GM21381 (cell line): ENCODE measurements at regions not wholly inside any gene's neighbourhood (a gene's known extent, or its start where the extent isn't known, plus 50 kb on each side); places are given as distances from the start of the nearest gene placed in this dataset.
"Not testable (repeated sequence)": the region's sequence is repeated elsewhere in the genome, so short reads cannot be mapped to it uniquely, and the experiment has no call there.

Experiments used
- ATAC-seq: cut with Tn5 transposase; IDR thresholded peaks from one replicate; pipeline ENCODE4 v1.9.1; 2021; ENCODE audit warnings: mild to moderate bottlenecking, moderate library complexity; ENCODE audit not compliant: unreplicated experiment

DNA sequence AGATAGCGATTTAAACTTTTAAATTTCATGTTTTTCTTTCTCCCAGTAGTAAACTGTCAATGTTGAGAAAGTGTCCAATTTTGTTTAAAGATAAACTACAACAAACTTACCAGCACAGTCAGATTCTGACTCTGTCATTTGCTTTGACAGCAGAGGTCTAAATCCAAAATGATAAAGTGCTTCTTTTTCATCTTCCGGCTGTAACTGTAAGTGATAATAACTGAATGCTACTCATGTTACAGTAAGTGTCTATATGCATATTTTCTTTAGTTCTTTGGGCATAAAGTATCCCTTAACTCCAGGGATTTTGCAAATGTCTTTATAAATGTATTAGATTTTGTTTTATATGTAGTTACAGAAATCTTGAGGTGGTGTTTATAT, 610.4 kb downstream of the RFPL4B start:
- no peak for ATAC-seq

DNA sequence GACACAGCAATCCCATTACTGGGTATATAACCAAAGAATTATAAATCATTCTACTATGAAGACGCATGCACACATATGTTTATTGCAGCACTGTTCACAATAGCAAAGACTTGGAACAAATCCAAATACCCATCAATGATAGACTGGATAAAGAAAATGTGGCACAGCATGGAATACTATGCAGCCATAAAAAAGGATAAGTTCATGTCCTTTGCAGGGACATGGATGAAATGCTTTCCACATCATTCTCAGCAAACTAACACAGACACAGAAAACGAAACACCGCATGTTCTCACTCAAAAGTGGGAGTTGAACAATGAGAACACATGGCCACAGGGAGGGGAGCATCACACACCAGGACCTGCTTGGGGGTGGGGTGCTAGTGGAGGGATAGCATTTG, 613.0 kb downstream of the RFPL4B start:
- ATAC-seq = not testable (repeated sequence)

DNA sequence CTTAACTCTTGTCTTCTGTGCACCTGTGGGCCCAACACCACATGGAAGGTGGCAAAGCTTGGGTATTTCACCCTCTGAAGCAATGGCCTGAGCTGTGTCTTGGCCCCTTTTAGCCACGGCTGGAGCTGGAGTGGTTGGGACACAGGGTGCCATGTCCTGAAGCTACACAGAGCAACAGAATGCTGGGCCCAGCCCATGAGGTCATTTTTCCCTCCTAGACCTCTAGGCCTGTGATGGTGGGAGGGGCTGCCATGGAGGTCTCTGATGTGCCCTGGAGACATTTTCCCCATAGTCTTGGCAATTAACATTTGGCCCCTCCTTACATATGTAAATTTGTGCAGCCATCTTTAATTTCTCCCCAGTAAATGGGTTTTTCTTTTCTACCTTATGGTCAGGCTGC, 620.8 kb downstream of the RFPL4B start:
- no peak for ATAC-seq

DNA sequence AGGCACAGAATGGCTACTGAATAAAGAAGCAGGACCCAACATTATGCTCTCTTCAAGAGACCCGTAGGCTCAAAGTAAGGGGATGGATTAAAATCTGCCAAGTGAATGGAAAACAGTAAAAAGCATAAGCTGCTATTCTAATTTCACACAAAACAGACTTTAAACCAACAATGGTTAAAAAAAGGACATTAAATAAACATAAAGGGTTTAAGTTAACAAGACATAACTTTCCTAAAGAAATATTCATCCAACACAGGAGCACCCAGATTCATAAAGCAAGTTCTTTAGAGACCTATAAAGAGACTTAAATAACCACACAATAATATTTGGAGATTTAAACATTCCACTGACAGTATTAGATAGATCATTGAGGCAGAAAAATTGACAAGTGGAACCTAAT, 624.5 kb downstream of the RFPL4B start:
- ATAC-seq = no peak

DNA sequence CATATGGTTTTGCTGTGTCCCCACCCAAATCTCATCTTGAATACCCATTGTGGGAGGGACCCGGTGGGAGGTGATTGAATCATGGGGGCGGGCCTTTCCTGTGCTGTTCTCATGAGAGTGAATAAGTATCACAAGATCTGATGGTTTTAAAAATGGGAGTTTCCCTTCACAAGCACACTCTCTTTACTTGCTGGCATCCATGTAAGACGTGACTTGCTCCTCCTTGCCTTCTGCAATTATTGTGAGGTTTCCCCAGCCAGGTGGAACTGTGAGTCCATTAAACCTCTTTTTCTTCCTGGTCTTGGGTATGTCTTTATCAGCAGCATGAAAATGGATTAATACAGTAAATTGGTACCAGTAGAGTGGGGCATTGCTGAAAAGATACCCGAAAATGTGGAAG, 627.8 kb downstream of the RFPL4B start:
- ATAC-seq = not testable (repeated sequence)

DNA sequence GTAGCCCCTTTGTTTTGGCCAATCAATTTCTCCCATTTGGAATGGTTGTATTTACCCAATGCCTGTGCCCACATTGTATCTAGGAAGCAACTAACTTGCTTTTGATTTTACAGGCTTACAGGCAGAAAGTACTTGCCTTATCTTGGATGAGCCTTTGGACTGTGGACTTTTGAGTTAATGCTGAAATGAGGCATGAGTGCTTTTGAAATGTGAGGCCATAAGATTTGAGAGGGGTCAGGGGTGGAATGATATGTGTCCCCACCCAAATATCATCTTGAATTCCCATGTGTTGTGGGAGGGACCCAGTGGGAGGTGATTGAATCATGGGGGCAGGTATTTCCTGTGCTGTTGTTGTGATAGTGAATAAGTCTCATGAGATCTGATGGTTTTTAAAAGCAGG, 629.4 kb downstream of the RFPL4B start:
- not testable (repeated sequence) for ATAC-seq

DNA sequence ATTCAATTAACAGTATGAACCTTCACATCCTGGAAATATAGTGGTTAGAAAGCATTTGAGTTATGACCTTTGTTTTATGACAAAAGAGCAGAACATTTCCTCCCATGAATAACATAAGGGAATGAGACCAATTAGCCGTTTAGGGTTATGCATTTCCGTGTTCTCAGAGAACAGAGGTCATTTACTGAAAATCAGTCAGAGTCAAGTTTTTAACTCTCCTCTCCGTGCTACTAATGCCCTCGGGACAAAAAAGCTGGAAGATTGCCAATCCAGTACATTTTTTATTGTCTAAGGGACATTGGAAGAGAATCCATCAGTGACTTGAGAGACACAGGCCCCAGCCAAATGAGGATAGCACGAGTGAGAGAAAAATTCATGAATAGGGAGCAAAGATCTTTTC, 632.7 kb downstream of the RFPL4B start:
- ATAC-seq = no peak

DNA sequence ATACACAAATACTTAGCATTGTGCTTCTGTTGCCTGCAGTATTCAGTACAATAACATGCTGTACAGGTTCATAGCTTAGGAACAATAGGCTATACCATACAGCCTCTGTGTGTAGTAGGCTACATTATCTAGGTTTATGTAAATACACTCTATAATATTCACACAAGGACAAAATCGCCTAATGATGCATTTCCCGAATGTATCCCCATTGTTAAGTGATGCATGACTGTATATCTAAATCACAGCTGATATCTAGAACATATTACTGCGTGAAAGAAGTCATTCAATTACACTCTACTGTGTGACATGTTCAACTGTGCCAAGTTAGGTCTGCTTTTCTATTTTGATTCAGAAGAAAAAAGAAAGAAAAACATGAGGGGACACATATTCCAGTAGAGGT, 633.5 kb downstream of the RFPL4B start:
- no peak for ATAC-seq

DNA sequence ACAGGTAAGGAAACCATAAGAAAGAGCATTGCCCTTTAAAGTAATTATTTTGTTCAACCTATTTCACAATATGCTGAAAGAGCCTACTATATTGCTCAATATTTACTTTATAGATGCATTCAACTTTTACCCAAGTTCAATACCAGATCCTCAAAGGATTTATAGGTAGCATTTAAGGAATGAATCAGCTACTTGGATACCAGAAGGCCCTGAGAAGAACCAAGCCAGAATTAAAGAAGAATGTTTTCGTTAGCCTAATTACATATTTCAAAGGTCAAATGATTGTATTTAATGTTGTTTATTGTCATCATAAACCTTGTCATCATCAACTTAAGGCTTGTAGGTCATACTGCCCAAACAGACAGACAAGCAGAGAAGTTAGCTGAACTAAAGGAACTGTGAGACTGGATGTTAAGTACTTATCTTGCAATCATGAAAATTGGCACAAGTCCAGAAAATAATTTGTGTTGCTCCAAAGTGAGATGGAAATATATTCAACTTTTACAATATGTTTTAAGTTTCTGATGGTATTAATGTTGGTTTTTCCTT, 636.7 kb downstream of the RFPL4B start:
- no peak for ATAC-seq

DNA sequence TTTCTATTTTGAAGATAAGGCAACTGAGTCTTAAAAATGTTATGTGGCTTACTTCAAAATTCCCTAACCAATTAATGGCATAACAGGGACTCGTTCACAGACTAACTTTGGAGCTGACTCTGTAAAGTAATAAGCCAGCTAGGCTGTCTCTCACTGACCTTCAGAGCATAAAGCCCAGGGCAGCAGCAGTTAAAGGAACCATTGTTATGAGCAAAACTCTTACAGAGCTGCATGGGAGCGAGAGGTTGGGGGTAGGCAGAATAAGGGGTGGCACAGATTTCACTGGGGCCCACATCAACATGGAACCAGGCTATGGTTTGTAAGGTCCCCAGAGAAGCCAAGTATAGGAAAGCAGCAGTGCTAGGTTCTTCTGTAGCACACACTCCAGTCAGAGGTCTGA, 637.8 kb downstream of the RFPL4B start:
- ATAC-seq = no peak

DNA sequence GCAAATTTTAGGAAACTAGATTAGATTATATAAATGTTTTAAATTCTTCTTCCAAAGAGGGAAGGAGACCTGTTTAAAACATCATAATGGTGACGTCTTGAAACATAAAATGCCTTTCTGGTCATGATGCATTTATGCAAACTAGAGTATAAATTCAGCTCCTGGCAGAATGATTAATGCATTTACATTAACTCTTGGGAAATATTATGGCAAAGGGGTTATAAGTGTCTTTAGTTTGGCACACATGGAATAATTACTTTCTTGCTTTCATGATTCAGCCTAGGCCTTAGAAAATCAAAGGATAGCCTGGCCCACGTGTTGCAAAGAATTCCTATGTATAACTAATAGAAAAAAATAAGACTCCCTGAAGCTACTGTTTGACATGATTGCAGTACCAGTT, 639.2 kb downstream of the RFPL4B start:
- ATAC-seq = no peak

DNA sequence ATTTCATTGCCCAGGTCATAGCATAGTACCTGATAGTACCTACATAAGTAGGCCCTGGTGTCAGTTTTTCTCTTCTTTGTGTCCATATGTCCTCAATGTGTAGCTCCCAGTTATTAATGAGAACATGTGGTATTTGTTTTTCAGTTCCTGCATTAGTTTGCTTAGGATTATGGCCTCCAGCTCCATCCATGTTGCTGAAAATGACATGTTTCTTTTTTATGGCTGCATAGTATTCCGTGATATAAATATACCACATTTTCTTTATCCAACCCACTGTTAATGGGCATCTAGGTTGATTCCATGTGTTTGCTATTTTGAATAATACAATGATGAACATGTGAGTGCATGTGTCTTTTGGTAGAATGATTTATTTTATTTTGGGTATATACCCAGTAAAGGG, 641.6 kb downstream of the RFPL4B start:
- ATAC-seq = no peak

DNA sequence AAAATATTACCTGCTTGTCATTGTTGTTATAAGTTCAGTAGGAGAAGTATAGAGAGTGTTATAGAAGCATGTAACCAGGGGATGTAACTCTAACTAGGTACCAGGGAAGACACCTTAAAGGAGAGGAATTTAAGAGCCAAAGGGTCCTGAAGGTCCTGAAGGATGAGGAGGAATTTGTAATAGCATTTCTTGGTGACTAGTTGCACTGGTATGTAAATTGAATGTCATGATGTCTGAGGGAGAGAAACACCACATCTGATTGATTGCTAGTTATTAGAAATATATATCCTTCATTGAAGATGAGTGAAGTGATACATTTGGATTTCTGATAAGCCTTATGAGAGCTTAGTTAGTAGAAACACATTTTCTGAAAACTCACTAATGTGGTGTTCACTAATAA, 643.8 kb downstream of the RFPL4B start:
- ATAC-seq = no peak

DNA sequence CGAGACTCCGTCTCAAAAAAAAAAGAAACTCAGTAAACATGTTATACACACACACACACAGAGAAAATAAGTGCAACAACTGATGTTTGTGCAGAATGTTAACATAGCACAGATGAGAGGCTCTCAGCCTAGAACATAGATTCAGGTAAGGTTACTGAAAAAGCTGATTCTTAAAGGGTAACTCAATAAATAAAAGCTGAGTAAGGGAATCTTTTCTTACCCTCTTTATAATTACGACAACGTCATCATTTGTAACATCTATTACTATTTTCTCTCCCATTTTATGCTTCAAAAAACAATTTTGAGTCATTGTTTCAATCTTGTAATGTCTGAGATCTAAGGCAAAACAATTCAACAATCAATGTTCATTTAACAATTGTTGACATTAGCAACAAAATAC, 644.8 kb downstream of the RFPL4B start:
- ATAC-seq = no peak

DNA sequence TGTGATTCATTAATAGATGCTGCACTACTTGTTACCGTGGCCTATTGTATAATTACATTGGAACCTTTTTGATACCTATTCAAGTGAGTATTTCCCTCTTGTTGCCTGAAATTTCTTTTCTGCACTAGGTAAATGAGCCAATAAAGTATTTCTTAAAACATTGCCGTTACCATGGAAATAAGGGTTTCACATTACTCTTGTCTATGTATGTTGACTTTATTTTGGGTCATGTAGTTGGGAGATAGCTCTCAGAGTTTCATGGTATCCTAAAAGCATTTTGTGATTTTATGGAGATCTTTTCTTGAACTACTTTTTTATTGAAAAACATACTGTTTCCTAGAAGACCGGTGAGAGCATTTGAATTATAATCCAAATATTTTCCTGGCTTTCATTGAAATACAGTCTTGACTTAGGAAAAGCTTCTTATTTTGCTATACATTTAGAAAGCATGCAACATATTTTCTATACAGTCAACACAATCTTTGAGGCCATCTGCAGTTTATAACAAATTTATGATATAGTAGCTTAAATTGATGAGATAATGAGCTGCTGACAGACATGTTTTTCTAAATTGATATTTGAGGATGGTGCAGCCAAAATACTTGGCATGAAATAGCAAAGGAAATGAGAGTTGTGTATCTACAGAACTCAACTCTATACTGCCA, 650.4 kb downstream of the RFPL4B start:
- no peak for ATAC-seq

DNA sequence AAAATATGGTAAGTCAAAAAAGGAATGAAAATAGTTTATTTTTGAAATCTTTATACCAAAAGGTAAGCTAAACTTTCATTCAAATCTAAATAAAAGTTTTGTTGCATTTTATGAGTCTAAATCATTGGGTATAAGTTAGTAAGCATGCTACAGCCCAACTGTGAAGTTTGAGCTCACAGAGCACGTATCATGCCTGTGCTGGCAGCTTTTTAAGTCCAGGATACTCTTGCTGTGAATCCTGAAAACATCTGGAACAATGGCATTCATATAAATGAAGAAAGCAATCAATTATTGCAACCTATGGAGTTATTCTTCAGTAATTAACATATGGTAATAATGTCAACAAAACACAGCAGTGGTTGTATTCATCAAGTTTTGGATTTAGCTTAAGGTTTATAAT, 656.9 kb downstream of the RFPL4B start:
- ATAC-seq = no peak

DNA sequence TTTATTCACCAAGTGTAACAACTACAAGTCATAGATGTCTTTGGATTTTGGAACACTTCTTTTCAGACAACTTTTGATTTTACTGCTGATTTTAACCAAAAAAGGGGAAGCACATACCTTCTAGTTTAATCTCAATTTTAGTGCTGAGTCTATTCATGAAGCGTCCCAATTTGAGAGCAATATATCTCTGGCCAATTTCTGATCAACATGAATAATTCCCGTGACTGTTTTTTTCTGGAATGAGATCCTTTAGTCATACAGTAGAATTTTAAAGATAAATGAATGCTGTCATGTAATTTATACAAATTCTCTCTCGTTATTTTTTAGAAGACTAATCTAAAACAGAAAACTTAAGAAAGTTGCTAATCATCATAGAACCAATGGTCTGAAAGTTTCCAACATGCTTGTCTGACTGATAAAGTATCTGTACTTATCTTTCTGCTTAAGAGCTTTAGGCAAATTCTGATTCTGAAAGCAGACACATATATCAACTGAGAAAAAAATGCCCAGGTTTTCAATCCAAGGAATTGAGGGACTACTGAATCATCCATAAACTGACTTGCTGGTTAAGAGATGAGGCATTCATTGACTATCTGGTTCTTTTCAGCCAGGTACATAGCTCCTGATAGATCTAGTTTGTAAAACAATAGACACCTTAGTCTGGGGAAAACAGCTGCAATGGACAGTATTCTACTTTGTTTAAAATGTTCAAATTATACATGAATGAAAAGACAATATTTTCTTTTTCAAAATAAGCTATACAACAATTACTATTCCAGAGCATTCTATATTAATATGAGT, 657.5 kb downstream of the RFPL4B start:
- no peak for ATAC-seq

DNA sequence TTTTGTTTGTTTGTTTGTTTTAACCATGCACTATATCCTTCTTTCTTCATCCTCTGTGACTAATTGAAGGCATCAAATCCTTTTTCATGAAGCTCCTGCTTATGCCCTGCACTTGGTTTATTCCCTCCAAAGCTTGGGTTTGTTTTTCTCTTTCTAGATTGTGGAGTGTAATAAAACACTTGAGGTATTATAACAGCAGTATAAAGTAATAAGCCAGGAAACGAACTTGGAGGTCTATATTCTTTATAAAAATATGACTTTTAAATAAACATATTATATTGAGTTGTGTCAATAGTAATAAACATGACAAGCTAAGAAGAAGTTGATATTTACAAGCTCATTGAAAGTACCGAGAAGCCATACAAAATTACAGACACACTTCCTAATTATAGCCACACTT, 659.4 kb downstream of the RFPL4B start:
- no peak for ATAC-seq

DNA sequence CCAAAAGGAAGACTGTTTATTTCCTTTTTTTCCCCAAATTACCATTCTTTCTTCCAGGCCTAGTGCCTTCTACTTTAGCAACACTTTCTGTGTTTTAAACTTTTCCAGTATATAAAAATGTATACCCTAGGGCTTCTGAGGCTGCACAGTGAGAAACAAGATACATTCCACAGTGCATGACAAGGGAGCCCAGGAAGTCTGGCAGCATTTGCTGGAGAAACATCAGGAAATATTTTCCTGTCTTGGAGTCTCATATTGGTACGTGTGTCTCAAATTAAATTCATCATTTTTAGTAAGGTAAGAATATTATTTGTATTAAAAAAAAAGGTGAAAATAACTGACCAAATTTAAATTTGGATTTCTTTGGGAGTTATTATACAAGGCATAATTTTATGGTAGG, 662.6 kb downstream of the RFPL4B start:
- ATAC-seq = no peak

DNA sequence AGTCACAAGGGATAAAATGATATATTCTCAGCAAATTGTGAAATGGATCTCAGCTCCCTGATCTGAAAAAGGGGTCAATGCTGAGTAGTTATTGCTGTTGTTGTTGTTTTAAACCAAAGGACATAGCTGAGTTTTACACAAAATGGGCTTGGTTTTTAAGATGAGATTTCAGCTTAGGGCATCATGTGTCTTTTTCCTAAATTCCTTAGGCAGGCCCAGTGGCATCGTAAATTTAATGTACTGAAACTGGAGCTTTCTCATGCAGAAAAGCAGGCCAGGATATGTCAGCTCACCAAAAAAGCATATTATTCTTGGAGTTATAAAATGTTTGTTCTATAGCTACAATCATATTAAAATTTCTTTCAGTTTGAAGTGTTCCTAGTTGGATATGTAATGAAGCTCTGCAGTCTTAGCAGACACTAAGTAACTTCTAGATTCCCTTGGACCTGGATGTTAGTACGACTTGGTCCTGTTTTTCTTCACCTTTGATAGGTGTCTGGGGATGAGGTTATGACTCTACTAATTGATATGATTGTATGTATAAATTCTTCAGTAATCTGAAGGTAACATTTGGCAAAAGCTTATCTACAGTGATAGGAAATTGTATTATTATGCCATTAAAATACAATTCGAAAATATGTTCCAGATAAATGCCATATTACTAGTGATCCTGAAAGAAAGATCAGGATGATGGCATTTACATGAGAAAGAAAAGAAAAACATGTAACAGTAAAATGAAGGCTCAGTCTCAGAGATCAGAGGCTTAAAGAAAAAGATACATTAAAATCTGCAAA, 663.3 kb downstream of the RFPL4B start:
- ATAC-seq = no peak

DNA sequence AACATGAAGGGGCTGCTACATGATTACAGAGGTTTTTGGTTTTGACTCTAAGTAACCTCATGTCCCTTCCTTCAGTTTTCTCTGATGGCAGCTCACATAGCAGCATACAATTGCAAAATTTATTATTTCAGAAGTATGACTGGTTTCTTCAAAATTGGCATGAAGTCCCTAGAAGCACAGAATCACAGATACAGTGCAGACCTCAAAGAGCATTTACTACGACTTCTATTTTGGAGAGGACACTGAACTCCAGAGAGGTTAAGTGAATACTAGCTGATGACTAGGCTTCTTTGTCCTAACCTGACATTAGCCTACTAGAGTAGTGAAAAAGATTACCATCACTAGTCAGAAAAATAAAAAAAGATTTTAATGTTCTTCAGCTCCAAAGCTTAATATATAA, 664.3 kb downstream of the RFPL4B start:
- ATAC-seq = no peak

DNA sequence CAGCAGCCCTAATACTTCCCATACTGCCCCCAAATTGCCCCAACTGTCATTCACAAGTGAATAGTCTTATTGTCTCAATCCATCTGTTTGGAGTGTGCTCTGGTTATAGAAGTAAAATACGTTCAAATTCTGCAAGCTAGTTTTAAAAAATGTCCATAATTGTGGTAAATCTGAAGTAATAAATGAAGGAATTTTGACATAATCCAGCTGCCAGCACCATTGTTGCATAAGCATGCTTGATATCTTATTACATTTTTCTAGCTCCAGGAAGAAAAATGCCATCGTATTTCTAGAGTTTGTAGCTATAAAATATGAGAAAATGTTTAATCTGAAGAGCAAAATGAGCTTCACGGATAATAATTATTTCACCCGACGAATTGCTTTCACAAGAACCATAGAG, 664.7 kb downstream of the RFPL4B start:
- no peak for ATAC-seq
